ENCODE measurements at regions not wholly inside any gene's neighbourhood (a gene's known extent, or its start where the extent isn't known, plus 50 kb on each side); places are given as distances from the start of the nearest gene placed in this dataset.

- no peak overlapping the region for H3K9ac ChIP-seq (ENCODE audit: insufficient read depth, low read length, poor library complexity, severe bottlenecking)
- H3K9me3 ChIP-seq (replicated peaks in 1 of 2; ENCODE audit: control insufficient read depth in 1 of 2, insufficient read depth in 1 of 2, low read length in 2 of 2), result no peaks in the 10 kb centered on the region
- Mint-ChIP-seq H3K9me3 (peaks cover 0 to 9% (median 4%) of the 10 kb centered on the region in 7 donors), H3K27ac (no peak overlapping the region), H3K4me1 (no peaks in the 10 kb centered on the region), H3K36me3 (no peaks in the 10 kb centered on the region), H3K4me3 (no peak overlapping the region), H3K27me3 (ENCODE audit: low read depth in 3 of 3) (peaks cover 0 to 2% (median 0%) of the 10 kb centered on the region in 3 donors)
- H3K36me3 ChIP-seq (replicated peaks in 1 of 2; ENCODE audit: control insufficient read depth in 1 of 2, insufficient read depth in 2 of 2, low read length in 2 of 2), result no peaks in the 10 kb centered on the region
- no peak for DNase-seq
- no peaks in the 10 kb centered on the region for H3K27me3 ChIP-seq (ENCODE audit: control insufficient read depth in 2 of 2, insufficient read depth in 2 of 2, low read length in 2 of 2)
- no peaks in the 10 kb centered on the region for H3K79me2 ChIP-seq (ENCODE audit: insufficient read depth, low read length)
- intact Hi-C loops (cut with micrococcal nuclease), result no loop called here
- H3K27ac ChIP-seq (ENCODE audit: low read depth in 1 of 2, low read length in 2 of 2), result no peak overlapping the region
- H3K4me1 ChIP-seq (ENCODE audit: control insufficient read depth in 1 of 2, insufficient read depth in 2 of 2, low read length in 2 of 2), result no peaks in the 10 kb centered on the region
- no peak for TF ChIP-seq CTCF (IDR thresholded peaks at IDR 0.05)
- no peak overlapping the region for H3K4me2 ChIP-seq (replicated peaks; ENCODE audit: extremely low read depth, low read length, poor library complexity, severe bottlenecking)
- no peak overlapping the region for H3K4me3 ChIP-seq (replicated peaks in 1 of 3; ENCODE audit: low read depth in 2 of 3, low read length in 3 of 3)
- no peaks in the 10 kb centered on the region for H4K20me1 ChIP-seq (ENCODE audit: insufficient read depth, low read length)
- H2AFZ ChIP-seq (ENCODE audit: insufficient read depth, low read depth, low read length, poor library complexity, severe bottlenecking), result no peak overlapping the region
These were observed 542.2 kb downstream of the XIRP2 start for GRCh38 chr2:167430447-167430846.

DNA sequence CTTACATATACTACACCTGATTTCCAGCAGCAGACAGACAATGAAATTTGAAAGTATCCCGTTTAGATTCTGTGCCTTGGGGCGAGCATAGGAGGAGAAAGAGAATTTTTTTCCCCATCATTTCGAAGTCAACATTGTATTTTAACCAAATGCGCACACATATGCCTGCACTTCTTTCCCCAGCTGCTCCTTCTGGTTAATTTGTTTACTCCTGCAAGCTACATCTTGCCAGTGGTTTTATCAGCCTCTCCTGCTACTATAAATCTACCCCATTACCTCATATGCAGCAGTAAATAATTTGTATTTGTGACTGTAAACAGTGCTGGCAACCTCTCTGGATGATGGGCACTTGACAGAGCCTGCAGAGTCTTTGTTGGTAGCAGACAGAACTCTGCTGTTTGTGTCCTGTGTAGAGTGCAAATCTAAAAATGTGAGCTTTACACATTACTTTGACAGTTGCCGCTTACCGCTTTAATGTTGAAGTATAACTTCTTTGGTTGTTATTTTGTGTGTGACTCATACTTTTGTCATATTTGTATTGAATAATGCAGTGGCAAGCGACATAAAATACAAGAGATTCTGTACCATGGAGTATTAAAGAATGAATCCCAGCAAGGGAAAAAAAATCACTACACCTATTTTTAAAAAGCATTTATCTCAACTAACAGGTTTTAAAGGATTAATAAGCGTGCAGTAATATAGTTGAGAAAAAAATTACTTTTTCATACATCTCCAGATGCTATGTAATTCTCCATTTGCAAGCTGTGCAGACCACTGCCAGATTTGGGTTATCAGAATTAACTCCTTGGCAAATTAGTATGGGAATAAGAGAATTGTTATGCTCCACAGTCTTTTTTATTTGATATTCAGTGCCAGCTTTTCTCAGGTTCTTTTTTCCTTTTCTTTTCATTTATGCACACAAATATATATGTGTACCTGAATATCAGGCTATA is 536.8 kb downstream of the XIRP2 start:
- H3K9me3 Mint-ChIP-seq, result peaks cover 0 to 4% (median 3%) of the 10 kb centered on the region in 7 donors
- TF ChIP-seq CTCF (IDR thresholded peaks at IDR 0.05), result no peak
- H3K4me3 ChIP-seq (replicated peaks in 1 of 3; ENCODE audit: low read depth in 2 of 3, low read length in 3 of 3), result no peak overlapping the region
- H3K27ac Mint-ChIP-seq, result no peak overlapping the region
- H4K20me1 ChIP-seq (ENCODE audit: insufficient read depth, low read length), result no peaks in the 10 kb centered on the region
- peaks cover 0 to 1% (median 0%) of the 10 kb centered on the region in 3 donors for H3K27me3 Mint-ChIP-seq (ENCODE audit: low read depth in 3 of 3)
- H3K36me3 Mint-ChIP-seq, result no peaks in the 10 kb centered on the region
- H3K4me1 ChIP-seq (ENCODE audit: control insufficient read depth in 1 of 2, insufficient read depth in 2 of 2, low read length in 2 of 2), result no peaks in the 10 kb centered on the region
- no peak overlapping the region for H3K27ac ChIP-seq (ENCODE audit: low read depth in 1 of 2, low read length in 2 of 2)
- H2AFZ ChIP-seq (ENCODE audit: insufficient read depth, low read depth, low read length, poor library complexity, severe bottlenecking), result no peak overlapping the region
- WGBS (ENCODE audit: insufficient coverage), result 100% methylated on average over 3 of the region's 8 CpGs
- intact Hi-C loops (cut with micrococcal nuclease), result no loop called here
- H3K9ac ChIP-seq (ENCODE audit: insufficient read depth, low read length, poor library complexity, severe bottlenecking), result no peak overlapping the region
- no peaks in the 10 kb centered on the region for H3K27me3 ChIP-seq (ENCODE audit: control insufficient read depth in 2 of 2, insufficient read depth in 2 of 2, low read length in 2 of 2)
- no peak for DNase-seq
- H3K4me1 Mint-ChIP-seq, result no peaks in the 10 kb centered on the region
- H3K36me3 ChIP-seq (replicated peaks in 1 of 2; ENCODE audit: control insufficient read depth in 1 of 2, insufficient read depth in 2 of 2, low read length in 2 of 2), result no peaks in the 10 kb centered on the region
- H3K9me3 ChIP-seq (replicated peaks in 1 of 2; ENCODE audit: control insufficient read depth in 1 of 2, insufficient read depth in 1 of 2, low read length in 2 of 2), result no peaks in the 10 kb centered on the region
- H3K79me2 ChIP-seq (ENCODE audit: insufficient read depth, low read length), result no peaks in the 10 kb centered on the region
- no peak overlapping the region for H3K4me2 ChIP-seq (replicated peaks; ENCODE audit: extremely low read depth, low read length, poor library complexity, severe bottlenecking)
- H3K4me3 Mint-ChIP-seq, result no peak overlapping the region

All from CD14-positive monocyte (primary cell).